GM23338 (cell line): ENCODE measurements at regions not wholly inside any gene's neighbourhood (a gene's known extent, or its start where the extent isn't known, plus 50 kb on each side); places are given as distances from the start of the nearest gene placed in this dataset.
"Not testable (repeated sequence)": the region's sequence is repeated elsewhere in the genome, so short reads cannot be mapped to it uniquely, and the experiment has no call there.

Experiments used
- ATAC-seq: fragments of 200-7000 bp; cut with Tn5 transposase; 3 replicates; pipeline ENCODE4 v1.9.1; 2020
- DNase-seq: peaks from one replicate; pipeline ENCODE4 v3.0.0-alpha.2; 2015; ENCODE audit warnings: low spot score
- H2AFZ ChIP-seq: fragments of 200-600 bp; sonication (generic); 2 replicates; pipeline ENCODE4 v1.8.0; 2016; ENCODE audit warnings: antibody characterized with exemption, mild to moderate bottlenecking, moderate library complexity
- H3F3A ChIP-seq: fragments of 200-600 bp; sonication (generic); replicated peaks from 2 replicates; pipeline ENCODE4 v1.8.0; 2017; ENCODE audit warnings: antibody characterized with exemption, mixed run types, low read depth
- H3K27ac ChIP-seq: fragments of 200-600 bp; sonication (generic); 2 replicates; pipeline ENCODE4 v1.6.1; 2016; ENCODE audit warnings: low read depth
- H3K27me3 ChIP-seq: fragments of 200-600 bp; sonication (generic); 2 replicates; pipeline ENCODE4 v1.8.0; 2016; ENCODE audit warnings: mild to moderate bottlenecking, mixed run types, moderate library complexity; ENCODE audit not compliant: insufficient read depth
- H3K36me3 ChIP-seq: fragments of 200-600 bp; sonication (generic); 2 replicates; pipeline ENCODE4 v1.8.0; 2016; ENCODE audit warnings: mild to moderate bottlenecking; ENCODE audit not compliant: insufficient read depth
- H3K4me1 ChIP-seq: fragments of 200-600 bp; sonication (generic); 2 replicates; pipeline ENCODE4 v1.8.0; 2016; ENCODE audit warnings: mild to moderate bottlenecking, moderate library complexity; ENCODE audit not compliant: insufficient read depth
- H3K4me2 ChIP-seq: fragments of 200-600 bp; sonication (generic); 2 replicates; pipeline ENCODE4 v1.7.1; 2017; ENCODE audit warnings: mixed run types
- H3K4me3 ChIP-seq: fragments of 200-600 bp; sonication (generic); 2 replicates; pipeline ENCODE4 v1.6.1; 2016; ENCODE audit warnings: mixed run types
- H3K79me2 ChIP-seq: fragments of 200-600 bp; sonication (generic); replicated peaks from 2 replicates; pipeline ENCODE4 v1.8.0; 2017; ENCODE audit warnings: mild to moderate bottlenecking; ENCODE audit not compliant: insufficient read depth
- H3K9me2 ChIP-seq: fragments of 200-600 bp; sonication (generic); 2 replicates; pipeline ENCODE4 v1.8.0; 2017; ENCODE audit not compliant: insufficient read depth
- H4K20me1 ChIP-seq: fragments of 200-600 bp; sonication (generic); replicated peaks from 2 replicates; pipeline ENCODE4 v1.8.0; 2017; ENCODE audit warnings: mild to moderate bottlenecking; ENCODE audit not compliant: insufficient read depth
- H3K27ac Mint-ChIP-seq: 2 replicates; pipeline ENCODE4 v1.8.0; 2020; ENCODE audit warnings: inconsistent platforms, mild to moderate bottlenecking, moderate library complexity, mixed read lengths
- H3K27me3 Mint-ChIP-seq: 3 replicates; pipeline ENCODE4 v1.8.0; 2022; ENCODE audit warnings: low read depth, mild to moderate bottlenecking, moderate library complexity, mixed read lengths, inconsistent platforms; ENCODE audit not compliant: insufficient read depth, poor library complexity
- H3K36me3 Mint-ChIP-seq: 3 replicates; pipeline ENCODE4 v1.8.0; 2021; ENCODE audit warnings: low read depth, mild to moderate bottlenecking, inconsistent platforms, moderate library complexity, mixed read lengths
- H3K4me1 Mint-ChIP-seq: 3 replicates; pipeline ENCODE4 v1.8.0; 2020; ENCODE audit warnings: mild to moderate bottlenecking, inconsistent platforms, mixed read lengths
- H3K4me3 Mint-ChIP-seq: 3 replicates; pipeline ENCODE4 v1.8.0; 2021; ENCODE audit warnings: moderate library complexity, mild to moderate bottlenecking, inconsistent platforms, mixed read lengths
- H3K9me3 Mint-ChIP-seq: 3 replicates; pipeline ENCODE4 v1.8.0; 2020; ENCODE audit warnings: moderate library complexity, mild to moderate bottlenecking, inconsistent platforms, mixed read lengths
- JUNB ChIP-seq: IDR thresholded peaks from one replicate; pipeline ENCODE4 v1.6.1; 2016; ENCODE audit warnings: antibody characterized with exemption; ENCODE audit not compliant: unreplicated experiment
- REST ChIP-seq: IDR thresholded peaks from one replicate; pipeline ENCODE4 v1.6.1; 2018; ENCODE audit warnings: antibody characterized with exemption; ENCODE audit not compliant: unreplicated experiment
- STAT1 ChIP-seq: IDR thresholded peaks from one replicate; pipeline ENCODE4 v1.6.1; 2016; ENCODE audit warnings: antibody characterized with exemption; ENCODE audit not compliant: unreplicated experiment
- ZNF114 ChIP-seq: fragments of 250-450 bp; sonication (Bioruptor Pico); IDR thresholded peaks from 2 replicates; pipeline ENCODE4 v1.5.0; 2020; ENCODE audit warnings: mild to moderate bottlenecking, moderate library complexity
- TF ChIP-seq, protein P1 (sequence below): fragments of 250-450 bp; sonication (Bioruptor Pico); IDR thresholded peaks from 2 replicates; pipeline ENCODE4 v1.5.0; 2020; ENCODE audit warnings: mild to moderate bottlenecking, moderate library complexity

DNA sequence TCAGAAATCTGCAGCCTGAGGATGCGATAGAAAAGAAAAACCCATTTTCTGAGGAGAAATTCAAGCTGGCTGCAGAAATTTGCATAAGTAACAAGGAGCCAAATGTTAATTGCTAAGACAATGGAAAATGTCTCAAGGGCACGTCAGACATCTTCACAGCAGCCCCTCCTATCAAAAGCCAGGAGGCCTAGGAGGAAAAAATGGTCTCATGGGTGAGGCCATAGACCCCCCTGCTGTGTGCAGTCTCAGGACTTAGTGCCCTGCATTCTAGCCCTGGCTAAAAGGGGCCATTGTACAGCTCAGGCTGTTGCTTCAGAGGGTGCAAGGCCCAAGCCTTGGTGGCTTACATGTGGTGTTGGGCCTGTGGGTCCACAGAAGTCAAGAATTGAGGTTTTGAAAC is 511.4 kb upstream of the FANCL start:
- not testable (repeated sequence) for H3K27me3 Mint-ChIP-seq, H3K4me1 Mint-ChIP-seq, H2AFZ ChIP-seq, H3K9me2 ChIP-seq, DNase-seq, H3K36me3 ChIP-seq, H3K79me2 ChIP-seq, H3K4me1 ChIP-seq, H3K4me3 Mint-ChIP-seq, H4K20me1 ChIP-seq, ATAC-seq, H3K4me2 ChIP-seq, H3K27ac Mint-ChIP-seq, H3K4me3 ChIP-seq, H3K27me3 ChIP-seq, H3F3A ChIP-seq, H3K27ac ChIP-seq
- Mint-ChIP-seq H3K9me3 (peaks cover 24% of the 10 kb centered on the region), H3K36me3 (peaks cover 16% of the 10 kb centered on the region)

- H4K20me1 ChIP-seq, ATAC-seq: not testable (repeated sequence)
These were observed 510.6 kb upstream of the FANCL start for GRCh38 chr2:58751676-58752075.

GRCh38 chr2:58749041-58749440 is 507.9 kb upstream of the FANCL start:
- Mint-ChIP-seq H3K27ac (no peak overlapping the region), H3K4me3 (no peak overlapping the region), H3K9me3 (peaks cover 37% of the 10 kb centered on the region), H3K27me3 (peaks cover 4% of the 10 kb centered on the region), H3K4me1 (peaks cover 3% of the 10 kb centered on the region; the same call in 1 of the 3 replicates), H3K36me3 (peaks cover 25% of the 10 kb centered on the region)
- peaks cover 3% of the 10 kb centered on the region; the same call in 1 of the 2 replicates for H3K36me3 ChIP-seq
- ATAC-seq (no peak), DNase-seq (no peak)
- H3K27me3 ChIP-seq = no peaks in the 10 kb centered on the region
- peaks cover 4% of the 10 kb centered on the region; the same call in 1 of the 2 replicates for H3K4me1 ChIP-seq
- H3K79me2 ChIP-seq = no peaks in the 10 kb centered on the region
- no peak overlapping the region for H3K4me3 ChIP-seq
- H3K4me2 ChIP-seq = no peak overlapping the region
- H3F3A ChIP-seq = no peaks in the 10 kb centered on the region
- no peak overlapping the region for H3K27ac ChIP-seq
- no peak overlapping the region for H2AFZ ChIP-seq
- no peaks in the 10 kb centered on the region for H4K20me1 ChIP-seq
- H3K9me2 ChIP-seq = 0 out of 2 replicates have a peak, but pooled peaks cover 9% of the 10 kb centered on the region
- no peak for TF ChIP-seq JUNB
- no peak for TF ChIP-seq STAT1
- no peak for TF ChIP-seq REST
- TF ChIP-seq ZNF114 (CRISPR knock-in tag) = no peak
- TF ChIP-seq, protein P1, sequence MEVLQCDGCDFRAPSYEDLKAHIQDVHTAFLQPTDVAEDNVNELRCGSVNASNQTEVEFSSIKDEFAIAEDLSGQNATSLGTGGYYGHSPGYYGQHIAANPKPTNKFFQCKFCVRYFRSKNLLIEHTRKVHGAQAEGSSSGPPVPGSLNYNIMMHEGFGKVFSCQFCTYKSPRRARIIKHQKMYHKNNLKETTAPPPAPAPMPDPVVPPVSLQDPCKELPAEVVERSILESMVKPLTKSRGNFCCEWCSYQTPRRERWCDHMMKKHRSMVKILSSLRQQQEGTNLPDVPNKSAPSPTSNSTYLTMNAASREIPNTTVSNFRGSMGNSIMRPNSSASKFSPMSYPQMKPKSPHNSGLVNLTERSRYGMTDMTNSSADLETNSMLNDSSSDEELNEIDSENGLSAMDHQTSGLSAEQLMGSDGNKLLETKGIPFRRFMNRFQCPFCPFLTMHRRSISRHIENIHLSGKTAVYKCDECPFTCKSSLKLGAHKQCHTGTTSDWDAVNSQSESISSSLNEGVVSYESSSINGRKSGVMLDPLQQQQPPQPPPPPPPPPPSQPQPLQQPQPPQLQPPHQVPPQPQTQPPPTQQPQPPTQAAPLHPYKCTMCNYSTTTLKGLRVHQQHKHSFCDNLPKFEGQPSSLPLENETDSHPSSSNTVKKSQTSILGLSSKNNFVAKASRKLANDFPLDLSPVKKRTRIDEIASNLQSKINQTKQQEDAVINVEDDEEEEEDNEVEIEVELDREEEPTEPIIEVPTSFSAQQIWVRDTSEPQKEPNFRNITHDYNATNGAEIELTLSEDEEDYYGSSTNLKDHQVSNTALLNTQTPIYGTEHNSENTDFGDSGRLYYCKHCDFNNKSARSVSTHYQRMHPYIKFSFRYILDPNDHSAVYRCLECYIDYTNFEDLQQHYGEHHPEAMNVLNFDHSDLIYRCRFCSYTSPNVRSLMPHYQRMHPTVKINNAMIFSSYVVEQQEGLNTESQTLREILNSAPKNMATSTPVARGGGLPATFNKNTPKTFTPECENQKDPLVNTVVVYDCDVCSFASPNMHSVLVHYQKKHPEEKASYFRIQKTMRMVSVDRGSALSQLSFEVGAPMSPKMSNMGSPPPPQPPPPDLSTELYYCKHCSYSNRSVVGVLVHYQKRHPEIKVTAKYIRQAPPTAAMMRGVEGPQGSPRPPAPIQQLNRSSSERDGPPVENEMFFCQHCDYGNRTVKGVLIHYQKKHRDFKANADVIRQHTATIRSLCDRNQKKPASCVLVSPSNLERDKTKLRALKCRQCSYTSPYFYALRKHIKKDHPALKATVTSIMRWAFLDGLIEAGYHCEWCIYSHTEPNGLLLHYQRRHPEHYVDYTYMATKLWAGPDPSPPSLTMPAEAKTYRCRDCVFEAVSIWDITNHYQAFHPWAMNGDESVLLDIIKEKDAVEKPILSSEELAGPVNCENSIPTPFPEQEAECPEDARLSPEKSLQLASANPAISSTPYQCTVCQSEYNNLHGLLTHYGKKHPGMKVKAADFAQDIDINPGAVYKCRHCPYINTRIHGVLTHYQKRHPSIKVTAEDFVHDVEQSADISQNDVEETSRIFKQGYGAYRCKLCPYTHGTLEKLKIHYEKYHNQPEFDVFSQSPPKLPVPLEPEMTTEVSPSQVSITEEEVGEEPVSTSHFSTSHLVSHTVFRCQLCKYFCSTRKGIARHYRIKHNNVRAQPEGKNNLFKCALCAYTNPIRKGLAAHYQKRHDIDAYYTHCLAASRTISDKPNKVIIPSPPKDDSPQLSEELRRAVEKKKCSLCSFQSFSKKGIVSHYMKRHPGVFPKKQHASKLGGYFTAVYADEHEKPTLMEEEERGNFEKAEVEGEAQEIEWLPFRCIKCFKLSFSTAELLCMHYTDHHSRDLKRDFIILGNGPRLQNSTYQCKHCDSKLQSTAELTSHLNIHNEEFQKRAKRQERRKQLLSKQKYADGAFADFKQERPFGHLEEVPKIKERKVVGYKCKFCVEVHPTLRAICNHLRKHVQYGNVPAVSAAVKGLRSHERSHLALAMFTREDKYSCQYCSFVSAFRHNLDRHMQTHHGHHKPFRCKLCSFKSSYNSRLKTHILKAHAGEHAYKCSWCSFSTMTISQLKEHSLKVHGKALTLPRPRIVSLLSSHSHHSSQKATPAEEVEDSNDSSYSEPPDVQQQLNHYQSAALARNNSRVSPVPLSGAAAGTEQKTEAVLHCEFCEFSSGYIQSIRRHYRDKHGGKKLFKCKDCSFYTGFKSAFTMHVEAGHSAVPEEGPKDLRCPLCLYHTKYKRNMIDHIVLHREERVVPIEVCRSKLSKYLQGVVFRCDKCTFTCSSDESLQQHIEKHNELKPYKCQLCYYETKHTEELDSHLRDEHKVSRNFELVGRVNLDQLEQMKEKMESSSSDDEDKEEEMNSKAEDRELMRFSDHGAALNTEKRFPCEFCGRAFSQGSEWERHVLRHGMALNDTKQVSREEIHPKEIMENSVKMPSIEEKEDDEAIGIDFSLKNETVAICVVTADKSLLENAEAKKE (CRISPR knock-in tag) = no peak

More at GRCh38 chr2:58751676-58752075, 510.6 kb upstream of the FANCL start:
- H3K27ac ChIP-seq, H3K27ac Mint-ChIP-seq, H2AFZ ChIP-seq, H3K4me3 ChIP-seq, H3K4me3 Mint-ChIP-seq, H3K27me3 Mint-ChIP-seq, H3K4me2 ChIP-seq, H3K27me3 ChIP-seq, H3K36me3 ChIP-seq, H3K4me1 Mint-ChIP-seq, DNase-seq, H3F3A ChIP-seq, H3K79me2 ChIP-seq, H3K4me1 ChIP-seq, H3K9me2 ChIP-seq: not testable (repeated sequence)
- peaks cover 16% of the 10 kb centered on the region for H3K36me3 Mint-ChIP-seq
- H3K9me3 Mint-ChIP-seq = peaks cover 24% of the 10 kb centered on the region
